SW 1271 (cell line): ENCODE measurements at regions not wholly inside any gene's neighbourhood (a gene's known extent, or its start where the extent isn't known, plus 50 kb on each side); places are given as distances from the start of the nearest gene placed in this dataset.
A peak's percentile ranks its signal among the peaks of the same experiment; 100 is the strongest.

Experiments
- DNase-seq, 2 experiments: peaks; one replicate each; lab custom pipeline; 2025; lab: John Stamatoyannopoulos, UW

DNA sequence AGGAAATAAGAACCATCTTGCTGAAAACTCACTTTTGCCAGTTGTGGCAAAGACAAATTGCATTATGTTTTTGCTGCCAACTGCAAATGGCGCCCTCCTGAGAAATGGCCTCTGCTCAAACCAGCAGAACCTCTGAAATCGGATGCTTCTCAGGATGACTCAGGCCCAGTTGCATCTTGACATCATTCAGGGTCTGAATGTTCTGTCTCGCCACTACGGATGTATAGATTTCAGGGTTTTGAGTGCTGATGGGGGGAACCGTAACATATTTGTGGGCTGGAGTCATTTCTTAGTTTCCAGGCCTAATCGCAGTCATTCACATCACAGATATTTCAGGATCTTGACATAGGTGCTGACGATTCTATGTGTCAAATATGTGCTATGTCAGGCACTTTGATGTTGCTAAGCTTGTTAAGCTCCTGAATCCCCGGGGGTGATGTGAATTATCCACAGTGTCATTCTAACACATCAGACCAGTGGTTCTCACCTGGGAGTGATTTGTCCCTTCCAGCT, 207.1 kb downstream of the NFATC2 start:
- DNase-seq: peak; percentile 55 to 56

DNA sequence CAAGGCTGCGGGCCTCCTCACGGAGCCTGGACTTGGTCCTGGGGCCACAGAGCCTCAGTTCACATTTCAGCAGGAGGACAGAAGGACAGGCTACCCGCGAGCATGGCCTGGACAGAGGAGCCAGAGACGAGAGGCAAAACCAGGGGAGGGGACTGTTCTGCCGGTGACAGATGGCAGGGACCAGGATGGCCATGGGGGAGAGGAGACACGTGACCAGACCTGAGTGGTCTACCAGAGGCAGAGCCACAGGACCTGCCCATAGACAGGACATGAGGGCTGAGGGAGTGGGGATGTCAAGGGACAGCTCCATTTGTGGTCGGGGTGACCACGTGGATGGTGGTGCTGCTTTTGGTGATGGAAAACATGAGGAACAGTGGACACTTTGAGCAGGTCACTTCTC, 207.9 kb downstream of the NFATC2 start:
- no peak for DNase-seq

DNA sequence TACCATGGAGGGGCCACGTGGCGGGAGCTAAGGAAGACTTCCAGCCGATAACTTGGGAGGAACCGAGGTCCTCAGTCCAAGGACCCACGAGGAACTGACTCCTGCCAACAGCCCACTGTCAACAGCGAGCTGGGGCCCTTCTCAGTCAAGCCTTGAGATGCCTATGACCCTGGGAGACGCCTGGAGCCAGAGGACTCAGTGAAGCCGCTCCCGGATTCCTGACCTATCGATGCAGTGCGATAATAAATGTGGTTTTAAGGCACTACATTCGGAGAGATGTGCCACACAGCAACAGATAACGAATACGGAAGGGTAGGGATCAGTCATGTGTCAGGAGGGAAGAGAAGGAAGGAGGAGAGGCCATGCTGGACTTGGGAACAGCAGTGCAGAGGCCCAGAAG, 208.5 kb downstream of the NFATC2 start:
- DNase-seq: no peak

DNA sequence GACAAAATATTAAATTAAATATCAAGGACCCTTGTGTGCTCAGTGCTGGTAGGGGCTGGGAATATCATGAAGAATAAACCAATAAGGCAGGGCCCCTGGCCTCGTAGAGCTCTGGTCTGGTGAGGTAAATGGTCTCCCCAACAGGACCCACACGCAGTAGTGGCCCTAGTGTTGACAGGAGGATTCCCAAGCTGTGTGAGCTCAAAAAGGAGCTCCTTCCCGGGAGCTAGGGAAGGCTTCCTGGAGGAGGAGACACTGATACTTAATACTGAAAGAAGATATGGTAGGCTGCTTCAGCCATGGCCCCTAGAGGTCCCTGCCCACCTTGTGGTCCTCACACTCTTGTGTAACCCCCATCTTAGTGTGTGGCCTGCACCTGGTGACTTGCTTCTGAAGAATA, 209.1 kb downstream of the NFATC2 start:
- no peak for DNase-seq

GRCh38 chr20:51331481-51331880, 211.0 kb downstream of the NFATC2 start:
- DNase-seq: no peak

GRCh38 chr20:51329845-51330244, 212.7 kb downstream of the NFATC2 start:
- DNase-seq: no peak

- no peak for DNase-seq
Measured at GRCh38 chr20:51327251-51327841, 215.2 kb downstream of the NFATC2 start.

- peak; percentile 22 to 37 for DNase-seq
Measured at GRCh38 chr20:51326201-51326819, 216.2 kb downstream of the NFATC2 start.

DNA sequence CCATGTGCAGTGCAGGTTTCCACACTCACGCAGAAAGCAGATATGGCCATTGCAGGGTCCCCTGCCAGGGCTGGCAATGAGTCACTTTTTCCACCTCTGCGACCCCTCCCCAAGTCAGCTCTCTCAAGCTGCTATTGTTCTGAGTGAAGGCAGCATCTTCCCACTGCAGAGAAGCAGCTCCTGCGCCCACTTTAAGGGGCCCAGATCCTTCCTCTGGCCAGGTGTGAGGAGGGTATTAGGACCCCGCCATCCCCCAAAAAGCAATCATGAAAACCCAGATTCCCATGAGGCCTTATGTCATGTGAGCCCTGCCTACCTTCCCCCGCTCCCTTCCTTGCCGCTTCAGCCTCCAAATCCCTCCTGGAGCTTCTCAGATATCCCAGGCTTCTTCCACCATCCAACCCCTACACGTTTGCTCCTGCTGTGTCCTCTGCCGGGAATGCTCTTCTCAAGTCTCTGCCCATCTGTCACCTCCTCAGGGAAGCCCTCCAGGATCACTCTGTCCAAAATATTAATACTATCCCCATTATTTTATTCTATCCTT, 220.3 kb downstream of the NFATC2 start:
- DNase-seq: no peak

- DNase-seq: no peak
Measured at GRCh38 chr20:51321343-51322163, 221.0 kb downstream of the NFATC2 start.

DNA sequence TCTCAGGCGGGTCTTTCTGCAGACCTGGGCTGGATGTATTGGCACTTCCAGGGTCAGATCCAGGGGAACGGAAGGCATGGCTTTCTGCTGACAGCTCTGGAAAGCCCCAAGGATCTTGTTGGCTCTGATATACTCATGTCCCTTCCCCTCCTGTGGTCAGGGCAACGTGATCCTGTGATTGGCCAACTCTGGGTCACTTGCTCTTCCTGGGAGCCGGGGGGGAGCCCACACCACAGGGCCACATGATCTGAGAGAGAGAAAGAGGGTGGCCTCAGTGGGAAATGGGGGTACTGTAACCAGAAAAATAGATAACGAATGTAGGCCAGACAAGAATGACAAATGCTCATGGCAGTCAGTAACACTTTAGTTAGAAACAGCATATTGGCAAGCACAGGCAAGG, 223.0 kb downstream of the NFATC2 start:
- no peak for DNase-seq

GRCh38 chr20:51318058-51318949, 224.2 kb downstream of the NFATC2 start:
- no peak for DNase-seq

GRCh38 chr20:51315390-51315789, 227.1 kb downstream of the NFATC2 start:
- DNase-seq: no peak

GRCh38 chr20:51313358-51313827, 229.1 kb downstream of the NFATC2 start:
- DNase-seq: no peak

- no peak for DNase-seq
Measured at GRCh38 chr20:51312480-51312783, 230.1 kb downstream of the NFATC2 start.

GRCh38 chr20:51311636-51312479, 230.7 kb downstream of the NFATC2 start:
- DNase-seq: no peak

GRCh38 chr20:51310216-51310615, 232.3 kb downstream of the NFATC2 start:
- no peak for DNase-seq

DNA sequence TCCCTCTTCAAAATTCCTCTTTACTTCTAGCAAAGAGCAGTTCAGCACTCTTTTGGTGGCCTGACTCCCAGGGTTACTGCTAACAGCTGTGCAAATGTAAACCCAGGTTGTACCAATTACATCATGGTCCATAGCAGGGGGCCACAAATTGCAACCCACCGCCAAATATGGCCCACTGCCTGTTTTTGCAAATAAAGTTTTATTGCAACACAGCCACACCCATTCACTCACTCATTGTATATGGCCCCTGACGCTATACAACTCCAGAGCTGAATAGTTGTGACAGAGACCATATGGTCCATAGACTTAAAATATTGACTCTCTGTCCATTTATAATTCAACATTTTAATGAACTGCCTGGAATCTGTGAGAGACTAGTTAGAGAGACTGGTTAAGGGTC, 233.4 kb downstream of the NFATC2 start:
- DNase-seq: no peak

- DNase-seq: peak; percentile 38 to 72
Measured at GRCh38 chr20:51306521-51307358, 235.8 kb downstream of the NFATC2 start.

DNA sequence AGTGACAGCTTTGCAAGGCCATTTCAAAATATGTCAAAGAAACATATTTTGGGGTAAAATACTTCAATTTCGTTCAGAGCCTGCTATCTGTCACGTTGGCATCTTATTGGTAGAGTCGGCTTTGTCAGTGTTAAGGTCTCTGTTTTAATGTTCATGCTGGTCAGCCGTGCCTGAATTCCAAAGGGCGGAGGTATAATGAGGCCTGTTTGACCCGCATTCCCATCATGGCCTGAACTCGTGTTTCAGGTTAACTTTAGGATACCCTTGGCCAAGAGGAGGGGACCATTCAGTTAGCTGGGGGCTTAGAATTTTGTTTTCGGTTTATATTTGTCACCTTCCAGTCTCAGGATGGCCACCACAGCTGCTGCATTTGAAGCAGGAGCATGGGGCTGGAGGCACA, 236.4 kb downstream of the NFATC2 start:
- DNase-seq: no peak
